GM21786 (cell line): ENCODE measurements at regions not wholly inside any gene's neighbourhood (a gene's known extent, or its start where the extent isn't known, plus 50 kb on each side); places are given as distances from the start of the nearest gene placed in this dataset.
"Not testable (repeated sequence)": the region's sequence is repeated elsewhere in the genome, so short reads cannot be mapped to it uniquely, and the experiment has no call there.

Experiments used
- ATAC-seq: cut with Tn5 transposase; IDR thresholded peaks from one replicate; pipeline ENCODE4 v1.9.1; 2021; ENCODE audit not compliant: unreplicated experiment

DNA sequence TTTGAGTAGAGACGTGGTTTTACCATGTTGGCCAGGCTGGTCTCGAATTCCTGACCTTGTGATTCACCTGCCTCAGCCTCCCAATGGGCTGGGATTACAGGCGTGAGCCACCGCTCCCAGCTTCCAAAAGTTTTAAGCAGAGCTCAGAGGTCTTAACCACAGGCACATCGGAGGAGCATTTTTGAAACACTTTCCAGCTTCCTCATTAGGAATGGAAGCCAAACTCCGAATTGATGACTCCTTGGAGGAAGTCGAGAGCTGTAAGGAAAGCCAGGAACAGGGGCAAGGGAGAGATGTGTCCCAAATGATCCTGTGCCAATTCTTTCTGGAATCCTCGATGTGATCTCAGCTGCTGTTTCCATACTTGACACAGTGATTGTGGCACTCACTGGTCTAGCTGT is 56.2 kb upstream of the CCZ1B start:
- ATAC-seq: not testable (repeated sequence)

DNA sequence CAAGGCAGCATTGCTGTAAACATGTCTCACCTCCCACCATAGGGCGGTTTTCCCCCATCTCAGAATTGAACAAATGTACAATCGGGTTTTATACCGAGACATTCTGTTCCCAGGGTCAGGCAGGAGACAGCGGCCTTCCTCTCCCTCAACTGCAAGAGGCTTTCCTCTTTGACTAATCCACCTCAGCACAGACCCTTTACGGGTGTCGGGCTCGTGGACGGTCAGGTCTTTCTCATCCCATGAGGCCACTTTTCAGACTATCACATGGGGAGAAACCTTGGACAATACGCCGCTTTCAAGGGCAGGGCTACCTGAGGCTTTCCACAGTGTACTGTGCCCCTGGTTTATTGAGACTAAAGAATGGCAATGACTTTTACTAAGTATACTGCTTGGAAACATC is 57.7 kb upstream of the CCZ1B start:
- ATAC-seq: not testable (repeated sequence)

DNA sequence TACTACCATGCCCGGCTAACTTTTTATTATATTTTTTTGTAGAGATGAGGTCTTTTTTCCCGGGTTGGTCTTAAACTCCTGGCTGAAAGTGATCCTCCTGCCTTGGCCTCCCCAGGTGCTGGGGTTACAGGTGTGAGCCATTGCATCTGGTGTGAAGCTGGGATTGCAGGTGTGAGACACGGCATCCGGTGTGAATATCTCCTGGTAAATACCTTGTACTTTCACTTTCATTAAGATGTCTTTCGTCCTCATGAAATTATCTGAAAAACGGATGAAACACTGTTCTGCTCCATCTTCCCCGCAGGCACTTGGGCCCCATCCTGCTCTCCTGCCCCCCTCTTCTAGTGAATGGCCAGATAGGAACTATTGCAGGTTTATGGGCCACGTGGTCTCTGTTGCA is 60.1 kb upstream of the CCZ1B start:
- no peak for ATAC-seq

DNA sequence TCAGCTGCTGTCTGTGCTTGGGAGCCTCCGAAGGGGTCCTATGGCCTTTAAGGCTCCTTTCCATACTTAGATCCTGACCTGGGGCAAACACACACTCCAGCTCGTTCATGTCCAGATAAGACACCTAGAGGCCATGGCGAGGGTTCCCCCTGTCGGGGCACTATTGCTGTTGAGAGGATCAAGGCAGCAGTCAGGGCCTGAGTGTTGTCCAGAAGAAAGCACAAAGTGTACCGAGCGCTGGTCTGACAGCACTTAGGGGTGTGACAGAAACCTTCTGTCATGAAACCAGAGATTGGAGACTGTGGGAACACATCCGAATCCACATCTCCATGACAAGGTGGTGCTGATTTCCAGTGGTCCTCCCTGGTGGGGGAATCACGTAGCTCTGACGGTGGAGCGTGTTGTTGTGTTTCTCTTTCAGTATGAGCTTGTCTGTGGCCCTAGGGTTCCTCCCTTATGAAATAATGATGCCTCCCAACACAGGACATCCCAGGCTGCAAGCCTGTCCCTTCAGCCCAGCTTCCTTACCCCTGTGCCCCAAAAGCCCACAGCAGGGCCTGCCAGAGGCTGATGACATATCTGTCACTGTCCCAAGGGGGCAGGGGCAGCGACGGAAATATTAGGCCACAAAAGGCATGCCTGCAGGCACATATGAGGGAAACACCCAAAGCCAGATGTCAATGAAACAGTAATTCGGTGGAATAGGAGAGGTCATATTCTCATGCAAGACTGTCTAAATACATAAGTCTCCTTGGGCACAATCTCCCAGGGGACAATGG is 62.4 kb upstream of the CCZ1B start:
- ATAC-seq: not testable (repeated sequence)

DNA sequence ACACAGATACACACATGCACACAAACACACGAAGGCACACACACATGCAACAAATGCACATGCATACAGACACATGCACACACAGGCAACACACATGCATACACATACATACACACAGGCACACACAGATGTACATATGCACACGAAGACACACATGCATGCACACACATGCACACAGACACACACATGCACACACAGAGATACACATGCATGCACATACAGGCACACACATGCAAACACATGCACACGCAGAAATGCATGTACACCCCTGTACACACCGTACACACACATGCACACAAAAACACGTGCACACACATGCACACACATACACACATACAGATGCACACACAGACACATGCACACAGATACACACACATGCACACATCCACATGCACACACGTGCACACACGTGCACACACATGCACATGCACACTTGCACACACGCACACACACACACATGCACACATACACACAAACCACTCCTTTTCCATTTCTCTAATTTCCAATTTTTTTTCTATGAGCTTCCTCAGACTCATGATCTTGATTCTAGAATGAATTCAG is 63.3 kb upstream of the CCZ1B start:
- no peak for ATAC-seq

DNA sequence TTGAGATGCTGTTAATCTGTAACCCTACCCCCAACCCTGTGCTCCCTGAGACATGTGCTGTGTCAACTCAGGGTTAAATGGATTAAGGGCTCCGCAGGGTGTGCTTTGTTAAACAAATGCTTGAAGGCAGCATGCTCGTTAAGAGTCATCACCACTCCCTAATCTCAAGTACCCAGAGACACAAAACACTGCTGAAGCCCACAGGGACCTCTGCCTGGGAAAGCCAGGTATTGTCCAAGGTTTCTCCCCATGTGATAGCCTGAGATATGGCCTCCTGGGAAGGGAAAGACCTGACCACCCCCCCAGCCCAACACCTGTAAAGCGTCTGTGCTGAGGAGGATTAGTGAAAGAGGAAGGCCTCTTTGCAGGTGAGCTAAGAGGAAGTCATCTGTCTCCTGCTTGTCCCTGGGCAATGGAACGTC is 76.0 kb upstream of the CCZ1B start:
- not testable (repeated sequence) for ATAC-seq

DNA sequence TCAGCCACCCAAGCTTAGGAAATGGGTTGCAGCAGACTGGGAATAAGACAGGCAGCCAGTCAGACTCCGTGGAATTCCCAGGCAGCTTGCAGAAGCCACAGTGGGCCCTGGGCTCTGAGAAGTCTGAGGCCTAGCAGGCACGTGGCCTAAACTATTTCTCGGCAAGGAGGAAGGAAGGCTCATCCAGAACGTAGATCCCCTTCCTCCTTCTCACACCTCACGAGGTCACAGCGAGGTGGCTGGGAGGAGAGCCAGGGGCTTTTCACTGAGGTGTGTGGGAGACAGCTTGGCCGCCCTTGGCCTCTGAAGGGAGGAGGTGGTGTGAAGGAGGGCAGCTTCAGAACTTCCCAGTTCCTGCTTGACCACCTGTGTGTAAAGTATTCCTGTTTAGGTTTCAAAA is 77.2 kb upstream of the CCZ1B start:
- not testable (repeated sequence) for ATAC-seq

DNA sequence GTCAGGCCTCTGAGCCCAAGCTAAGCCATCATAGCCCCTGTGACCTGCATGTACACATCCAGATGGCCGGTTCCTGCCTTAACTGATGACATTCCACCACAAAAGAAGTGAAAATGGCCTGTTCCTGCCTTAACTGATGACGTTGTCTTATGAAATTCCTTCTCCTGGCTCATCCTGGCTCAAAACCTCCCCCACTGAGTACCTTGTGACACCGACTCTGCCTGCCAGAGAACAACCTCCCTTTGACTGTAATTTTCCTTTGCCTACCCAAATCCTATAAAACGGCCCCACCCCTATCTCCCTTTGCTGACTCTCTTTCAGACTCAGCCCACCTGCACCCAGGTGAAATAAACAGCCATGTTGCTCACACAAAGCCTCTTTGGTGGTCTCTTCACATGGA is 77.7 kb upstream of the CCZ1B start:
- ATAC-seq: not testable (repeated sequence)

DNA sequence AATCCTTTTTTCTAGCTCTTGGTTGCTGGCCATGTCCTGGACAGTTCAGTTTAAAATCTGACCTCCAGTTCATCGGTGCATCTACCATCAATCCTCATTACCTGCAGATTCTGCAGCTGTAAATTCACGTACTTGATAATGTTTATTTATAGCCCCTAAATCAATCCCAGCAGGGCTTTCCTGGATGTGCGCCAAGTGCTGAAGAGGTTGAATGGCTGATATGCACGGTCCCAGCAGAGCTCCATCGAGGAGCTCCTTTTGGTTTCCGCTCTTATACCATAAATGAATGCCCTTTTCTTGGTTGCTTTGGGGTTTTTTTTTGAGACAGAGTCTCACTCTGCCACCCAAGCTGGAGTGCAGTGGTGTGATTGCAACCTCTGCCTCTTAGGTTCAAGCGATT is 91.2 kb upstream of the CCZ1B start:
- ATAC-seq: no peak

DNA sequence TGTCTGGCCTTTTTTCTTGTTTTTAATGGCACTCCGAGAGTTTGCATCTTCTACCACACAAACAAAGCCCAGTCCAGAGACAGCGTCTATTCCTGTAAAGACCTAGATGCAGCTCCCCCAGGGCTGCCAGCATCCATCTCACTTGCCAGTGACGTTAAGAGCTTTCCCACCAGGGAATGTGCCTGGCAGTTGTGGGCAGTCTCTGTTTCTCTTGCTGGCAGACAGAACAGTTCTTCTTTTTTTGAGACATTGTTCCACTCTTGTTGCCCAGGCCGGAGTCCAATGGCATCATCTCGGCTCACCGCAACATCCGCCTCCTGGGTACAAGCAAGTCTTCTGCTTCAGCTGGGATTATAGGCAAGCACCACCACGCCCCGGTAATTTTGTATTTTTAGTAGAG is 93.1 kb upstream of the CCZ1B start:
- ATAC-seq: not testable (repeated sequence)

DNA sequence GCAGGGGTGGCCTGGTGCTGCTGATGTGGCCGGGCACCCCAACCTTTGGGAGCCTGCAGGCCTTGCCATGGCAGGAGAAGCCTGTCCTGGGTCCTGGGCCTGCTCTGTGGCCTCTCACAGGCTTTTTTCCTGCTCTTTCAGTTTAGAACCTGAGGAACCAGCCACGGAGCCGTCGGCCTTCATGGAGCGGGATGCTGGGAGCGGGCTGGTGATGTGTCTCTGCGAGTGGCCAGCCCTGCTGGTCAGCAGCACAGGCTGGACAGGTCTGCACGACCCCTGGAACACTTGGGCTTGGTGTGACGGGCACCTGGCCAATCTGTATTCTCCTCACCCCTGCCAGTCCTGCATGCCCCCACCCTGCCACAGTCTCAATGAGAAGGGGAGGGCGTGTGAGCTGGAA is 98.4 kb upstream of the CCZ1B start:
- not testable (repeated sequence) for ATAC-seq

DNA sequence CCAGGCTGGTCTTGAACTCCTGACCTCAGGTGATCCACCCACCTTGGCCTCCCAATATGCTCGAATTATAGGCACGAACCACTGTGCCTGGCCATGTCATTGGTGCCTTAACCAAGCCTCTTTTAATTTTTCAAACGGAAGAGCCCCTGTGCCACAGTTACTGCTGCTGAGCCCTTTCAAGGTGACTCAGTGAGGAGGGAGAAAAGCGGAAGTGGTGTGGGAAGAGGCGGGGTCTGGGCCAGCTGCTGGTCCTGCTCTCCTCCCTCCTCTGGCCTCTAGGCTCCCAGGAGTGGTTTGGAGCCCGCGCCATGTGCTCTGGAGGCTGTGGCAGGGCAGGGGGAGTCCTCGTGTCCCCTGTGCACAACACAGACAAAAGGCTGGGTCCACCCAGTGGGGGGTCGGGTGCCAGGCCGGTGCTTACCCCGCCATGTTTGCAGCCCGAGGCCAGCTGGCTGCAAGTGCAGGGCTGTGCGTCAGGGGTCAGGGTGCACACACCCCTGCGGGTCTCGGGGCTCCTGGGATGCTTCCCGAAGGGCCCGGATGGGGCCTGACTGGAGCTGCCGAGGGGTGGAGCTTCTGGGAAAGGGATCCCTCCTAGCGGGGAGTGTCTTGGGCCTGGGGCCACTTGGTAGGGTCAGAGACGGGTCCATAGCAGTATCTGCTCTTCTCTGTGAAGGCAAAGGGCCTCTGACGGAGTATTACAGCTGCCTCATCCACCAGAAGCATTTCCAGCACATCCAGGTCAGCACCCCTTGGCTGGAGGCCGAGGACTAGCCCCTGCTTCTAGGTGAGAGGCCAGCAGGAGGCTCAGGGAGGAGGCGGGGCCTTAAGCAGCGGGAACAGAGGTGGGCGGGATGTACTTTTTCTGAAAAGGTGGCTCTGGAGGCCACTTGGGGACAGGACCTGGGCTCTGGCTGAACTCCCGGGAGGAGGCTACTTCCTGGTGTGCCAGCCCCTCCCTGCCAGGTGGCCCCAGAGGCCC is 100.4 kb upstream of the CCZ1B start:
- ATAC-seq: not testable (repeated sequence)

DNA sequence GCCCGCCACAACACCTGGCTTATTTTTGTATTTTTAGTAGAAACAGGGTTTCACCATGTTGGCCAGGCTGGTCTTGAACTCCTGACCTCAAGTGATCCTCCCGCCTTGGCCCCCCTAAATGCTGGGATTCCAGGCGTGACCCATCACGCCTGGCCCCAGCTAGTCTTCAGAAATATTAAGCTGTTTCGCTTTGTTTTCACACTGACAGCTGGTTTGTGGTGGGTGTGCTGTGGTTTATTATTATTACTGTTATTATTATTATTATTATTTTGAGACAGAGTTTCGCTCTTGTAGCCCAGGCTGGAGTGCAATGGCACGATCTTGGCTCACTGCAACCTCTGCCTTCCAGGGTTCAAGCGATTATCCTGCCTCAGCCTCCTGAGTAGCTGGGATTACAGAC is 101.6 kb upstream of the CCZ1B start:
- ATAC-seq: not testable (repeated sequence)

DNA sequence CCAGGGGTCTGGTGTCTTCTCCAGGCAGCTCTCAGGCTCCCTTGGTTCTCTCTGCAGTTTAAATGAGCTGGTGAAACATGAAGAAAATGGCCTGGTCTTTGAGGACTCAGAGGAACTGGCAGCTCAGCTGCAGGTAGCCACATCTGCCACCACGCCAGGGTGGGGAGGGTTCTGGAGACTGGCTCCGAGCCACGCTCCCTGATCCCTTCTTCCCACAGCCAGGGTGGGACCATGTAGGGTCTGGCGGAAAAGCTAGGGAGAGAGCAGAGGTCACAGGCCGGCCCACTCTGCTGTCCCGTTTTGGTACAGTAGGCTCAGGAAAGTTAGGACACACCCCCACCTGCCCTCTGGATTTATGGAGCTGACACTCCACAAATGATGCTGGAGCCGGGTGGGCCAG is 103.5 kb upstream of the CCZ1B start:
- not testable (repeated sequence) for ATAC-seq

DNA sequence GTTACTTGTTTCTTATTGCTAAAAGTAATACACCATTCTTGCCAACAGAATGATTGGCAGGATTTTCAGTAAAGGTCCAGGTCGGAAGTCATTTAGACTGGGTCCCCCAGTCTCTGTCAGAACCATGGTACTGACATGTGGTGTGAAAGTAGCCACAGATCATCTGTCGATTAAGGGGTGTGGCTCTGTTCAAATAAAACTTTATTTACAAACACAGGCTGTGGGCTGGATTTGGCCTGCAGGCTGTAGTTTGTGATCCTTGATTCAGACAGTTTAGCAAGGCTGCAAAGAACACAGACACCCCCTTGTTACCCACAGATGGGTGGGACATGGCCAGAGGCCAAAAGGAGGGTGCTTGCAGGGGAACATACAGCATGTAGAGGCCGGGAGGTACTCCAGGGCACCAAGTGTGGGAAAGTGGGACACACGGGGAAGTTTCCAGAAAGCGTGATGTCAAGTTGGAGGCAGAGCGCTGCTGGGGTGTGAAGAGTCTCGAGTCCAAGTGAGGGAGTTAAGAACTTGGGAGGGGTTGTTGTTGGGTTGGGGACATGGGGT is 104.1 kb upstream of the CCZ1B start:
- not testable (repeated sequence) for ATAC-seq

DNA sequence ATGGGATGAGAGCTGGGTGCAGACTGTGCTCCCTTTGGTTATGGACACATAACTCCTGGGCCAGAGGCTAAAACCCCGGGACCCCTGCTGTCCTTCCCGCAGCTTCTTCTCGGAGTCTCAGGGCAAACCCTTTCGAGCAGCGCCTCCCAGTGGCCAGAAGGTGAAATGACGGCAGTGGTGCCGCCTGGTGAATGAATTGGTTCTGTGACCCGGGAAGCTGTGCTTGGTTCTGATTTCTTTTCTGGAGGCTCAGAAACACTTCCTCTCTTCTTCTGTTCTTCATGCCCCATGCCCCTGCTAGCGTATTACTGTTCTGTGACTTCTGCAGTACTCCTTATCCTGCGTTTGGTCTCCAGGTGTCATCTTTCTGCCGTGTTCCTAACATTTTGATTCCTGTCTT is 104.7 kb upstream of the CCZ1B start:
- not testable (repeated sequence) for ATAC-seq

DNA sequence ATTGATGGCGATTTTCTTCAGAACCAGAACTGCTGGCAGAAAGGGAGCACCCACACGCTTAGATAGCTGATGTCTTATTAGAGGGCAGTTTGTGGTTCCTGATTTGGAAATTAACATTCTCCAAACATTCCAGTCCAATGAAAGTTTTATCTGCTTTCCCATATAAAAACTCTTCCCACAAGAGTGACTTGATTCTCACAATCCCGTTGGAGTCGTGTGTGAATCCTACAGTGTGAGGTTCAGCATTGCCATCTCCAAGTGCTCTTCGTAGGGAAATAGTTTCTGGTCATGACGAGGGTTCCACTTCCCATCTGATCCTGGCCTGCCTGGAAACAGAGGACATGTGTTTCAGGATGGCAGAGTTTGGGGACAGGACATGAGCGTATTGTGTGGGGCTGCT is 105.4 kb upstream of the CCZ1B start:
- not testable (repeated sequence) for ATAC-seq

DNA sequence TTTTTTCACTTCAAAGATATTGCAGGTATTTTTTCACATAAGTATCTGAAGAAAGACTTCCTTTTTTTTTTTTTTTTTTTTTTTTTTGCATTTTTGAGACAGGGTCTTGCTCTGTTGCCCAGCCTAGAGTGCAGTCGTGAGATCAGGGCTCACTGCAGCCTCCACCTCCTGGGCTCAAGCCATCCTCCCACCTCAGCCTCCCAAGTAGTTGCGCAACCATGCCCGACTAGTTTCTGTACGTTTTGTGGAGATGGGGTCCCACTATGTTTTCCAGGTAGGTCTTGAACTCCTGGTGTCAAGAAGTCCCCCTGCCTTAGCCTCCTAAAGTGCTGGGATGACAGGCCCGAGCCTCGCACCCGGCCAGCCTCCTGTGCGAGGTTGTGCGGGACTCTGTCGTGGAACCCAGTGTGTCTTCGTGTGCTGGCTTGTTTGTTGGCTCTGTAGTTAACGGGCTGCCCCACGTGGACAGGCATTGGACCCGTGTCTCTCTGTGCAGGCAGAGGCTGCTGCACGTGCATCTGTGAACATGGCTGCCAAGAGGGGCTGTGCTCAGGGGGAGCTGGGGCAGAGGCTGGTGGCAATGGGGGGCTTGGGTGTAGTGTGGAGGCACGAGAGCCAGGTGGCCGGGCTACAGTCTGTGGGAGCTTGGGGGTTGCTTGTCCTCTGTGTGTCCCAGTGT is 108.0 kb upstream of the CCZ1B start:
- not testable (repeated sequence) for ATAC-seq

DNA sequence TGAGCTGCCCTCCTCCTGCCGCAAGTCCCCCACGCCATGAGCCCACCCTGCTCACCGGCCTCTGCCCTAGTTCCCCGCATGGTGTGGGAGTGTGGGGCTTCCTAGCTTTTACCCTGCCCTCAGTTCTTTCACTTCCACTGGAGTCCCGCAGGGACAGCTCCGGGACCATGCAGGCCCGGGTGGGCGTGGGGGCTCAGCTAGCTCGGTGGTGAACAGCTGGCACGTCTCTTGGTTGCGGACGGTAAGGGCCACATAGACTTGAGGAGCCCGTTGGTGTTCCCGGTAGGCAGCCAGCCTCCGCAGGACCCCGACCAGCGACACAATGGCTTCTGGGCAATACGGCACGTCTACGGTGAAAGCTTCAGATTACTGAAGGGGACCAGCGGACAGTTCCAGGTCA is 108.9 kb upstream of the CCZ1B start:
- ATAC-seq: no peak

DNA sequence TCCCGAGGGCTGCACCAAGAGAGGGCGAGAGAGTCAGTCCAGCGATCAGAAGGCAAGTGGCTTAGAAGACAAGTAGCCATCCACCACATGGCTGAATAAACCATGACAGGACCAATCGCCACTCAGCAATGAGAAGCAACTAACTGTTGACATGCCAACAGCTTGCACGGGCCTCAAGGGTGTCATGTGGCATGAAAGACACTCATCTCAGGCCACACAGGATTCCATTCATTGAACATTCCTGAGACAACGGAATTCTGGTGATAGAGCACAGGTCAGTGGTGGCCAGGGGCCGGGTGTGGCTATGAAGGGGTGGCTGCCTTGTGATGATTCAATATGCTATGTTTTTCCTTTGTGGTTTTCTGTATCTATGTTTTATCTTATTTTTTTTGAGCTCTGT is 110.6 kb upstream of the CCZ1B start:
- not testable (repeated sequence) for ATAC-seq

DNA sequence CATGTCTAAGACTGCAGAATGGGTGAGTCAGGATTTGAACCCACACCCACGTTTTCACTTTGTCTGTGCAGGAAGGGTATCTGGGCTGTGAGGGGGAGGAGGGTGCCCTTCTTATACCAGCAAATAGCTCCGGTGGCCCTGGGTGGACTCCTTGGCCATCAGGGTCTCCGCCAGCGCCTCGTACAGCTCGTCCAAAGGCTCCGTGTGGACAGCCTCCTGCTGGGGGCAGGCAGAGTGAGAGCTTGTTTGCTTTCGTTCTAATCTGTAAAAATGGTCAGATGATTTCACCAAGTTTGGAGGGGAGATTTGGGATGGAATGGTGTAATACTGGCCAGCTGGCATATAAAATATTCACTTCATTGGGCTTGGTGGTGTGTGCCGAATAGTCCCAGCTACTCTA is 111.7 kb upstream of the CCZ1B start:
- not testable (repeated sequence) for ATAC-seq
